GM12874 (cell line): ENCODE measurements at regions not wholly inside any gene's neighbourhood (a gene's known extent, or its start where the extent isn't known, plus 50 kb on each side); places are given as distances from the start of the nearest gene placed in this dataset.

ENCODE experiments used
- CTCF ChIP-seq: IDR thresholded peaks from 2 replicates; pipeline ENCODE4 v1.5.1; 2011; ENCODE audit warnings: low read depth, mild to moderate bottlenecking, control low read depth, low read length, moderate library complexity; ENCODE audit not compliant: insufficient read depth

- TF ChIP-seq CTCF: no peak
These were observed 85.7 kb upstream of the F13A1 start for GRCh38 chr6:6405997-6406714.

- no peak for TF ChIP-seq CTCF
These were observed 86.2 kb upstream of the F13A1 start for GRCh38 chr6:6406715-6407070.

GRCh38 chr6:6407071-6407741, 86.7 kb upstream of the F13A1 start:
- TF ChIP-seq CTCF: no peak

- TF ChIP-seq CTCF: no peak
These were observed 89.1 kb upstream of the F13A1 start for GRCh38 chr6:6409397-6410030.

- no peak for TF ChIP-seq CTCF
These were observed 90.7 kb upstream of the F13A1 start for GRCh38 chr6:6411115-6411514.

GRCh38 chr6:6412221-6412620, 91.8 kb upstream of the F13A1 start:
- no peak for TF ChIP-seq CTCF

GRCh38 chr6:6412700-6413099, 92.2 kb upstream of the F13A1 start:
- TF ChIP-seq CTCF: no peak
